Heart left ventricle (tissue), 16 donors: ENCODE measurements at regions not wholly inside any gene's neighbourhood (a gene's known extent, or its start where the extent isn't known, plus 50 kb on each side); places are given as distances from the start of the nearest gene placed in this dataset.
"Not testable (repeated sequence)": the region's sequence is repeated elsewhere in the genome, so short reads cannot be mapped to it uniquely, and the experiment has no call there.

Experiments
- ATAC-seq, 4 donors: fragments of 200-7000 bp; cut with Tn5 transposase; one replicate each; pipeline ENCODE4 v1.9.1; 2020 to 2022; ENCODE audit warnings: moderate library complexity in 4 of 4, mild to moderate bottlenecking in 3 of 4, moderate number of reproducible peaks in 1 of 4
- DNase-seq, 5 donors: peaks; one replicate each; pipeline ENCODE4 v3.0.0-alpha.2; 2020
- H3K27ac ChIP-seq, 12 donors: fragments of 200-600 bp; sonication (generic) in 4 of 12; one replicate each; pipeline versions ENCODE4 v1.5.0 to v1.8.0; 2016 to 2022; ENCODE audit warnings: mild to moderate bottlenecking in 2 of 12
- H3K27me3 ChIP-seq, 9 donors: fragments of 200-600 bp; sonication (generic) in 2 of 9; one replicate each; pipeline versions ENCODE4 v1.5.1 to v1.8.0; 2016 to 2022; ENCODE audit warnings: mild to moderate bottlenecking in 3 of 9
- H3K36me3 ChIP-seq, 9 donors: fragments of 200-600 bp; sonication (generic) in 2 of 9; one replicate each; pipeline versions ENCODE4 v1.5.0 to v1.8.0; 2018 to 2022; ENCODE audit warnings: mild to moderate bottlenecking in 2 of 9
- H3K4me1 ChIP-seq, 12 donors: fragments of 200-600 bp; sonication (generic) in 4 of 12; one replicate each; pipeline versions ENCODE4 v1.5.0 to v1.8.0; 2016 to 2022; ENCODE audit warnings: mild to moderate bottlenecking in 3 of 12
- H3K4me3 ChIP-seq, 12 donors: fragments of 200-600 bp; sonication (generic) in 4 of 12; one replicate each; pipeline versions ENCODE4 v1.5.0 to v1.8.0; 2017 to 2022; ENCODE audit warnings: mild to moderate bottlenecking in 9 of 12, moderate library complexity in 4 of 12
- H3K9me3 ChIP-seq, 12 donors: fragments of 200-600 bp; sonication (generic) in 4 of 12; one replicate each; pipeline versions ENCODE4 v1.5.0 to v1.8.0; 2016 to 2022; ENCODE audit warnings: mild to moderate bottlenecking in 1 of 12
- CTCF ChIP-seq, 12 donors: fragments of 200-600 bp; sonication (generic) in 4 of 12; IDR thresholded peaks; one replicate each; pipeline versions ENCODE4 v1.5.0 to v1.8.0; 2018 to 2022; ENCODE audit warnings: antibody characterized with exemption in 12 of 12, mild to moderate bottlenecking in 5 of 12
- POLR2A ChIP-seq, 2 donors: fragments of 450-650 bp; IDR thresholded peaks; one replicate each; pipeline ENCODE4 v1.6.1; 2017; ENCODE audit warnings: antibody characterized with exemption in 2 of 2, mild to moderate bottlenecking in 2 of 2, moderate library complexity in 2 of 2
- WGBS, 4 donors: extraction: QIAGEN DNeasy Blood & Tissue Kit in 2 of 4; methylation state at CpG; one replicate each; pipeline versions ENCODE4 v1.1.5 to v1.1.7; 2013 to 2018; 5-methylcytosine and 5-hydroxymethylcytosine counted together
- intact Hi-C, 10 donors: fragments of 100-400 bp; cut with DNase I; formaldehyde crosslinking; loops; one replicate each; pipeline versions ENCODE4 v1.11.1 to v1.14.2; 2022
- donor health status: ischemic (EF 13 %, LVEDD 7.1; RV severe dilation, severe dysfunction).
- donor health status: healthy with polysubstance abuse.
- donor health status: DM: no; HTN: yes; CAD: no.
- donor health status: DM: no; HTN: no; CAD: no.
- donor health status: ischemic (EF 25% LVEDD 6.9; RV normal size, moderate dysfunction).
- donor health status: ischemic (EF 25% LVEDD 5.7; RV mildly dilated, moderate dysfunction).
- donor health status: healthy.
- donor health status: DM: yes; HTN: yes; CAD: no.
- donor health status: ischemic (EF 35%, LVEDD 5.7; RV mildly dilated, moderate dysfunction).
- donor health status: nonischemic (EF 11% LVEDD 7.7; RV severe dilation, severe dysfunction).
- donor health status: DM: yes; HTN: yes; CAD: no.
- donor health status: PGD.
- donor health status: ischemic (EF 29% LVEDD 5.4; RV normal size, mild dysfunction).
- donor health status: nonischemic (EF 23%, LVEDD 6.1; RV moderate dilation, normal function).

- H3K4me1 ChIP-seq, result no peaks in the 10 kb centered on the region
- no peak overlapping the region for H3K27ac ChIP-seq
- H3K9me3 ChIP-seq, result peaks cover 0 to 22% (median 0%) of the 10 kb centered on the region in 12 donors
- ATAC-seq (no peak), DNase-seq (no peak)
- H3K27me3 ChIP-seq, result no peaks in the 10 kb centered on the region
- no peak overlapping the region for H3K4me3 ChIP-seq
- intact Hi-C loops, result no loop called here
- TF ChIP-seq CTCF (IDR thresholded peaks at IDR 0.05), result no peak
- no peak for TF ChIP-seq POLR2A (IDR thresholded peaks at IDR 0.05)
- WGBS, 4 donors, result 75 to 89% (median 81%) methylated on average over 1 of the region's 1 CpG
- H3K36me3 ChIP-seq, result no peaks in the 10 kb centered on the region
These were observed 285.0 kb upstream of the DIPK2B start for GRCh38 chrX:45485719-45486118.

- Histone ChIP-seq H3K27me3 (no peaks in the 10 kb centered on the region), H3K36me3 (no peaks in the 10 kb centered on the region), H3K4me1 (no peaks in the 10 kb centered on the region), H3K9me3 (peaks cover 0 to 5% (median 0%) of the 10 kb centered on the region in 12 donors), H3K4me3 (no peak overlapping the region), H3K27ac (no peak overlapping the region)
- DNase-seq (no peak), ATAC-seq (no peak)
- intact Hi-C loops, result no loop called here
- 57 to 81% (median 73%) methylated on average over 4 of the region's 4 CpGs for WGBS, 4 donors
- TF ChIP-seq CTCF (IDR thresholded peaks at IDR 0.05), result no peak
- no peak for TF ChIP-seq POLR2A (IDR thresholded peaks at IDR 0.05)
These were observed 279.3 kb upstream of the DIPK2B start for GRCh38 chrX:45479835-45480422.

GRCh38 chrX:45479196-45479834 lies 278.6 kb upstream of the DIPK2B start:
- Histone ChIP-seq H3K36me3 (no peaks in the 10 kb centered on the region), H3K27ac (no peak overlapping the region), H3K27me3 (no peaks in the 10 kb centered on the region), H3K4me3 (no peak overlapping the region), H3K9me3 (peaks cover 0 to 5% (median 0%) of the 10 kb centered on the region in 12 donors), H3K4me1 (no peaks in the 10 kb centered on the region)
- intact Hi-C loops, result no loop called here
- DNase-seq, result no peak
- ATAC-seq, result no peak
- TF ChIP-seq CTCF (IDR thresholded peaks at IDR 0.05) (no peak), POLR2A (IDR thresholded peaks at IDR 0.05) (no peak)
- 81 to 91% (median 86%) methylated on average over 4 of the region's 4 CpGs for WGBS, 4 donors

- TF ChIP-seq POLR2A (IDR thresholded peaks at IDR 0.05) (no peak), CTCF (IDR thresholded peaks at IDR 0.05) (no peak)
- Histone ChIP-seq H3K4me1 (no peaks in the 10 kb centered on the region), H3K27me3 (no peaks in the 10 kb centered on the region), H3K36me3 (no peaks in the 10 kb centered on the region), H3K9me3 (peaks cover 0 to 6% (median 0%) of the 10 kb centered on the region in 12 donors), H3K4me3 (no peak overlapping the region), H3K27ac (no peak overlapping the region)
- intact Hi-C loops, result no loop called here
- WGBS, 4 donors, result 71 to 84% (median 76%) methylated on average over 1 of the region's 1 CpG
- ATAC-seq (no peak), DNase-seq (no peak)
These were observed 272.3 kb upstream of the DIPK2B start for GRCh38 chrX:45472968-45473367.

- WGBS, 4 donors, result 91 to 98% (median 93%) methylated on average over 6 of the region's 6 CpGs
- DNase-seq, result not testable (repeated sequence)
These were observed 266.9 kb upstream of the DIPK2B start for GRCh38 chrX:45467537-45467936.

GRCh38 chrX:45455732-45456131 lies 255.1 kb upstream of the DIPK2B start:
- H3K4me1 ChIP-seq, DNase-seq, H3K4me3 ChIP-seq, H3K9me3 ChIP-seq, H3K27ac ChIP-seq, ATAC-seq, intact Hi-C loops, H3K36me3 ChIP-seq: not testable (repeated sequence)
- WGBS, 4 donors, result 63 to 94% (median 81%) methylated on average over 5 of the region's 5 CpGs
- H3K27me3 ChIP-seq, result peaks cover 0 to 14% (median 0%) of the 10 kb centered on the region in 9 donors

More at GRCh38 chrX:45467537-45467936, 266.9 kb upstream of the DIPK2B start:
- H3K36me3 ChIP-seq, H3K27ac ChIP-seq, H3K4me1 ChIP-seq, ATAC-seq, H3K27me3 ChIP-seq, H3K4me3 ChIP-seq, intact Hi-C loops: not testable (repeated sequence)
- H3K9me3 ChIP-seq, result peaks cover 0 to 20% (median 0%) of the 10 kb centered on the region in 12 donors
